AG09309 (cell line): ENCODE measurements at regions not wholly inside any gene's neighbourhood (a gene's known extent, or its start where the extent isn't known, plus 50 kb on each side); places are given as distances from the start of the nearest gene placed in this dataset.

Source experiments
- DNase-seq: peaks from one replicate; pipeline ENCODE4 v3.0.0-alpha.2; 2010; ENCODE audit warnings: low read depth
- H3K4me3 ChIP-seq: 2 replicates; pipeline ENCODE4 v1.5.1; 2011; ENCODE audit warnings: mild to moderate bottlenecking, low read depth, low read length, moderate library complexity; ENCODE audit not compliant: control insufficient read depth
- CTCF ChIP-seq: IDR thresholded peaks from 2 replicates; pipeline ENCODE4 v1.5.1; 2011; ENCODE audit warnings: mild to moderate bottlenecking, low read depth, low read length, inconsistent platforms; ENCODE audit not compliant: insufficient read depth, control insufficient read depth; ENCODE audit errors: missing control alignments

DNA sequence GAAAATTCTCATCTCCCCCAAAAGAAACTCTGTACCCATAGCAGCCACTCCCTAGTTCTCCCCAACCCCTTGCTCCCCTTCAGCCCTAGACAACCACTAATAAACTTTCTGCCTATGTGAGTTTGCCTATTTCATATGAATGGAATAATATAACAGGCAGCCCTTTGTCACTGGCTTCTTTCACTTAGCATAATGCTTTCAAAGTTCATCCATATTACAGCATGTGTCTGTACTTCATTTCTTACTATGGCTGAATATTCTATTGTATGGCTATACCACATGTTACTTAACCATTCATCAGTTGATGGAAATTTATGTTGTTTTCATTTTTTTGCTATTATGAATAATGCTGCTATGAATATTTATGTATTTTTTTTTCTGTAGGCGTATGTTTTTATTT, 442.9 kb downstream of the SLC4A3 start:
- no peak for TF ChIP-seq CTCF
- H3K4me3 ChIP-seq: no peak overlapping the region

GRCh38 chr2:220071696-220072095, 444.3 kb downstream of the SLC4A3 start:
- H3K4me3 ChIP-seq: no peak overlapping the region
- DNase-seq: no peak
- no peak for TF ChIP-seq CTCF

More for the DNA sequence above, 442.9 kb downstream of the SLC4A3 start:
- no peak for DNase-seq

DNA sequence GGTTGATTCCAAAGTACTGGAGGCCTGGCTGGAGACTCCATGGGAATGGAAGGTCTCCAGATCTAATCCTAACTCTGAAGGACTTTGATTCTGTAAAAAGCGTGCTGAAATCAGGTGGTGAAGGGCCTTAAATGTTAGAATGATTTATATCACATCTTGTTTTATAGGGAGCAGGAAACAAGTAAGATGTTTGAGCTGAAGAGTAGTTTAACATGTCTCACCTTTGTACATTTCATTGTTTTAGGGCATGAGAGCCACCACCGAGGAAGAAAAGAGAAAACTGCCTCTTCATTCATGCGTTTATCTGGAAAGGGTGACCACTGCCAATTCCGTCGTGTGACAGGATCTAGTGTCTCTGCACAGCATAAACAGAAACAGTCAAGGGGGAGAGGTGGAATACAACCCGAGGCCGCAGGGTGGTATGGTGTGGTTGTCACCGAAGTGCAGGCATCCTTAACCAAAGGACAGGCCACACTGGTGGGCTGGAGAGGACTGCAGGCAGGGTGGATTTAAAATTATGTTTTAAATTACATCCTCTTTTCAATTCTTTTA, 445.3 kb downstream of the SLC4A3 start:
- no peak overlapping the region for H3K4me3 ChIP-seq
- DNase-seq: no peak
- no peak for TF ChIP-seq CTCF

GRCh38 chr2:220075835-220076234, 448.4 kb downstream of the SLC4A3 start:
- no peak overlapping the region for H3K4me3 ChIP-seq
- TF ChIP-seq CTCF: no peak
- no peak for DNase-seq

DNA sequence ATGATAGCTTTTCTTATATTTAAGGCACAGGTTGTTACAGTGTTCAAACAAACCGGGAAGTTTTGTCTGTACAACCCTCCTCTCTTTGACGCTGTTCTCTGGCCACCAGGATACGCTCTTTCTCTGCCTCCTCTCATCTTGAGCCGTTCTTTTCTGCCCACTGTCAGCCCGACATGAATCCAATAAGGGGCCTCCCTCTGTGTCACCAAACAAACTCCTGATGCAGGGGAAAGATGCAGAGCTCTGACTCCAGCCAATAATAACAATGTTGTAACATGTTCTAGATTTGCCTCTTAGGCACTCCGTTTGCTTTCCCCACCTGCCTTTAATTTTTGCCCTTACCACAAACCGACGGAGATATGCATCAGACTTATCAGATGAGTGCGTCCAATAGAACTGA, 449.3 kb downstream of the SLC4A3 start:
- DNase-seq: peak; percentile 71
- TF ChIP-seq CTCF: peak; percentile 76
- no peak overlapping the region for H3K4me3 ChIP-seq

DNA sequence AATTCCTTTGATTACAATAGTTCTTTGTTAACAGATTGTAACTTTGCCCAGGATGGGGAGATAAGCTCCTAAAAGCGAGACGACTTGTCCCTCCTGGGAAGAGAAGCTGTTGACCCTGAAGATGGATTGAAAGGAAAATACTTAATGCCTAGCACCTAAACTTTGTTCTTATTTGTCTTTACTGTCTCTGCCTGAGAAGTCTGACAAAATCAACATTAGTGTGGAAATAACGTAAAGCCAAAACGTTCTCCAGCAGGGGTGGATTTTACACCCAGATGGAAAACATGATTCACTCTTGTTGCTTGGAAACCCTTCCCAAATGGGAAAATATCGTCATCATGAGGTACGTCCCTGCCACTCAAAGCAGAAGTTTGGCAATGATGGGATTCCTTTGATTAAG, 450.1 kb downstream of the SLC4A3 start:
- DNase-seq: peak; percentile 57
- no peak for TF ChIP-seq CTCF
- no peak overlapping the region for H3K4me3 ChIP-seq

DNA sequence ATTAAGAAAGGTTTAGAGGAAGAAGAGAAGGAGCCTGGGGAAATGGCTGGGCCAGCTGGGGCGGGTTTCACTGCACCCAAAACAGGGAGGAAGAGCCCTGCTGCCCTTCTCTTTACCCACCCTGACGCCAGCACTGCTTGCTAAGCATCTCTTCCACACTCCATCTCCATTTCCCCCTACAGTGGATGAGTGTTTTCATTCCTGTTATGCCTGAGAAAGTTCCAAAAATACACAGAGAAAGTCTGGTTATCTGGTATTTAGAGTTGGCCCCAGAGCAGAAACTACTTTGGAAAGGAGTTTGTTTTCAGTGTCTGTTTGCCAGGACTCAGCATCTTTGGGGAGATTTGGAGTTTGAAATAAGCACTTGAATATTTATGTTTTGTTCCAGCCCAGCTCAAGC, 451.0 kb downstream of the SLC4A3 start:
- TF ChIP-seq CTCF: no peak
- H3K4me3 ChIP-seq: no peak overlapping the region
- peak; percentile 16 for DNase-seq
